Left cardiac atrium (tissue), 4 donors: ENCODE measurements at regions not wholly inside any gene's neighbourhood (a gene's known extent, or its start where the extent isn't known, plus 50 kb on each side); places are given as distances from the start of the nearest gene placed in this dataset.
"Not testable (repeated sequence)": the region's sequence is repeated elsewhere in the genome, so short reads cannot be mapped to it uniquely, and the experiment has no call there.

Experiments used
- ATAC-seq, 2 donors: fragments of 200-7000 bp; cut with Tn5 transposase; one replicate each; pipeline ENCODE4 v1.9.1; 2020; ENCODE audit warnings: mild to moderate bottlenecking in 2 of 2, moderate library complexity in 2 of 2
- DNase-seq: peaks from one replicate; pipeline ENCODE4 v3.0.0-alpha.2; 2020
- intact Hi-C, 2 donors: fragments of 100-400 bp; cut with DNase I; formaldehyde crosslinking; loops; one replicate each; pipeline versions ENCODE4 v1.14.1 to v1.15.1; 2022 to 2023
- donor health status: DM: no; HTN: yes; CAD: no.
- donor health status: DM: no; HTN: yes; CAD: no; lungs with severe emphysema.
- donor health status: DM: yes; HTN: yes; CAD: no.
- donor health status: Dilated cardiomyopathy.

DNA sequence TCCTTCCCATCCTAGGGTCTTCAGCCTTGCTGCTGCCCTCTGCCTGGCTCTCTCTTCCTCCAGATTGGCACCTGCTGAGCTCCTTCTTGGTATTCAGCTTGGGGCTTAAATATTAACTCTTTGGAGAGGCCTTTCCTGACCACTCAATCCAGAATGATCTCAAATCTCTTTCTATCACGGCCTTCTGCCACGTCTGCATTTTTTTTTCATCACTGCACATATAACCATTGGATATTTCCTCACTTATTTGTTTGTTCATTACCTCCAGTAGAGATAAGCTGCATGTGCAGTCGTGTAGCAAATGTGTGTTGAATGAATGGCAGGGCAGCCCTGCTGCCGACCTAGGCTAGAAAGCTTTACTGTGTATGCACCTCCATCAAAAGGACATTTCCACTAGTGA, 51.6 kb upstream of the MPP7 start:
- intact Hi-C loops: no loop called here
- ATAC-seq: no peak
- no peak for DNase-seq

- DNase-seq (no peak), ATAC-seq (no peak)
- intact Hi-C loops: no loop called here
Measured at GRCh38 chr10:28355376-28355775, 52.5 kb upstream of the MPP7 start.

GRCh38 chr10:28359334-28359733, 56.5 kb upstream of the MPP7 start:
- intact Hi-C loops: no loop called here
- ATAC-seq (no peak), DNase-seq (no peak)

- intact Hi-C loops: no loop called here
- DNase-seq: no peak
- ATAC-seq: no peak
Measured at GRCh38 chr10:28360175-28360574, 57.3 kb upstream of the MPP7 start.

- intact Hi-C loops: no loop called here
- DNase-seq (no peak), ATAC-seq (no peak)
Measured at GRCh38 chr10:28363376-28363775, 60.5 kb upstream of the MPP7 start.

GRCh38 chr10:28365840-28366239, 63.0 kb upstream of the MPP7 start:
- ATAC-seq: no peak
- intact Hi-C loops: no loop called here
- no peak for DNase-seq

DNA sequence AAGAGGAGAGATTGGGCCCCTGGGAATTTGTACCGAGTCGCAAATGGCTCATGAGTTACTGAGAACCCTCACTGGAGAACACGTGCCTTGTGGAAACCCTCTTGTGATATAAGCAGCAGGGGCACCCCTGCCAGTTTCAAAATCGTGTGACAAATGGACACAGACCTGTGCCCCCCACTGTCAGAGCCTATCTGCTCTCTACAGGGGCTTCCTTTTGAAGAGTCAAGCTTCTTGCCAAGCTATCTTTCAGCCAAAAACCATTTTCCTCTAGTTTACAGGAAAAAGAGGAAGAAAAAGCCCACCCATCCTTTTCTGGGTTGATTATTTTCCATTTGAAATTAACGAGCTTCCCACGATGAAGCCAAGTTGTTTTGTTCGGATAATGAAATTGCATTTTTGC, 64.1 kb upstream of the MPP7 start:
- DNase-seq (no peak), ATAC-seq (no peak)
- intact Hi-C loops: no loop called here

DNA sequence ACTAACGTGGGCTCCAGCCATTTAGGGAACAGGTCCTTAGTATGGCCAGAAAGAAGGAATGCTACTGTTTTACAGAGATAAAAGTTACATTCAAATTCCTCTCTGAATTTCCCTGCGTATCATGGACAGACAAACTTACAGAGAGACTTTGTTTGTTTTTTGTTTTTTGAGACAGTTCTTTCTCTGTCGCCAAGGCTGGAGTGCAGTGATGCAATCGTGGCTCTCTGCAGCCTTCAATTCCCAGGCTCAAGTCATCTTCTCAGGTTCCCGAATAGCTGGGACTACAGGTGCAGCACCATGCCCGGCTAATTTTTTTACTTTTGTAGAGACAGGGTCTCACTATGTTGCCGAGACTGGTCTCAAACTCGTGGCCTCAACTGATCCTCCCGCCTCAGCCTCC, 64.5 kb upstream of the MPP7 start:
- intact Hi-C loops: no loop called here
- DNase-seq (no peak), ATAC-seq (no peak)

DNA sequence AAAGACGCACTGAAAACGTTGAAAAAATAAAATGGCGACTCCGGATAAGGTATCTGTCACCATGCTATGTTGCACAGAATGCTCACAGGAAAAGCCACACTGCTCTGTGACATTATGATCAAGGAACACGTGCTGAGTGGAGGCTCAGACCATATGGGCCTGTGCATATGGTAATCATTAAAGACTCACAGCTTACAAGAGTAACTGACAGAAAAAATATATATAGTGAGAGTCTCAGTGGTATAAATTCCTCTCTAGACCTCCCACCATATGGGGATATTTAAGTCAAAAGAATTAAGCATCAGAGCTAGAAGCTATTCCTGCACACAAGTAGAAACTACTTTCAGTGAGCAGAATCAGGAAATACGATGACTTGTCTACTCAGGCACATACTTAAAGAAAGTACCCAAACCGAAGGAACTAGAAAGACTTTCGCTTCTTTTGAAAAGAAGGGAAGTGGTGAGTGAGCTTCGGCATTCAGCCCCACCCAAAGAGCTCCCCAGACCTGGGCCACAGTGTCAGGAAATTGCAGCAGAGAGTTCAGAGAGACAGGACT, 65.1 kb upstream of the MPP7 start:
- ATAC-seq (peak; percentile 47 to 62), DNase-seq (no peak)
- intact Hi-C loops: no loop called here

DNA sequence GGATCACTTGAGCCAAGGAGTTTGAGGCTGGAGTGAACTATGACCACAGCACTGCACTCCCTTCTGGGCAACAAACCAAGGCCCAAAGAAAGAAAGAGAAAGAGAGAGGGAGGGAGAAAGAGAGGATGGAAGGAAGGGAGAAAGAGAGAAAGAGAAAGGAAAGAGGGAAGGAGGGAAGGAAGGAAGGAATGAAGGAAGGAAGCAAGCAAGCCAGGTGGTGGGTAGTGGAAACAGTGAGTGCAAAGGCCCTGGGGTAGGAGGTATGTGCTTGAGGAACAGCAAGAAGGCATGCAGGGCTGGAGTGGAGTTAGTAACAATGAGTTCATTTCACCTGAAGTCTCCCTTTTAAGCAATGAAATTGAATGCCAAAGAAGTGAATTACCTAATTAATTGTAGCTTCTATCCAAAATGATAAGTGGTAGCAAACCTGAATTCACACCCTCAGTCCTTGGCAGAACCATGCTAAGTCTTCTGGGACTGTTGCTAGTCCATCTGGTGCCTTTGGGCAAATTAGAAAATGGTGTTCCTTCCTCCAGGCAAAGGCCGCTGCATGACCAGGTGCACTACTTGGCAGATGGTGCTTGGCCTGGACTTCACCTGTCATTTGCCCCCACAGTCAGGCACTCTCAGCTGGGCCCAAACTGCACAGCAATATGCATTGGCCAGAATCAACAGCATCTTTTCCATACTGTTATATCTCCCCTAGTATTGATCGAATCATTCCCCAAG, 67.4 kb upstream of the MPP7 start:
- intact Hi-C loops: no loop called here
- DNase-seq (no peak), ATAC-seq (no peak)

DNA sequence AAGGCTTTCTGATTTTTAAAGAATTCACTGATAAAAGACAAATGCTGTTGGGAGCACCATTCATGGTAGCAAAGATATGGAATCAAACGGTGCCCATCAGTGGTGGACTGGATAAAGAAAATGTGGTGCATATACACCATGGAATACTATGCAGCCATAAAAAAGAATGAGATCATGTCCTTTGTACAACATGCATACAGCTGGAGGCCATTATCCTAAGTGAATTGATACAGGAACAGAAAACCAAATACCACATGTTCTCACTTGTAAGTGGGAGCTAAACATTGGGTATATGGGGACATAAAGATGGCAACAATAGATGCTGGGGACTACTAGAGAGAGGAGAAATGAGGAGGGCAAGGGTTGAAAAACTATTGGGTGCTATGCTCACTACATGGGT, 68.8 kb upstream of the MPP7 start:
- intact Hi-C loops, DNase-seq, ATAC-seq: not testable (repeated sequence)

- ATAC-seq (no peak), DNase-seq (no peak)
- intact Hi-C loops: no loop called here
Measured at GRCh38 chr10:28374036-28374435, 71.2 kb upstream of the MPP7 start.

GRCh38 chr10:28375399-28376354, 72.8 kb upstream of the MPP7 start:
- DNase-seq (no peak), ATAC-seq (peak; percentile 50 to 97)
- intact Hi-C loops: no loop called here

GRCh38 chr10:28378986-28379585, 76.2 kb upstream of the MPP7 start:
- DNase-seq (no peak), ATAC-seq (no peak)
- intact Hi-C loops: no loop called here

- ATAC-seq: no peak
- DNase-seq: no peak
- intact Hi-C loops: loop anchor here (5.0 to 10.0 kb wide), 3 partner anchors 129 to 827 kb away; partner anchors contain the start of gene MKX (in 1 of the 2)
Measured at GRCh38 chr10:28381466-28381865, 78.6 kb upstream of the MPP7 start.

DNA sequence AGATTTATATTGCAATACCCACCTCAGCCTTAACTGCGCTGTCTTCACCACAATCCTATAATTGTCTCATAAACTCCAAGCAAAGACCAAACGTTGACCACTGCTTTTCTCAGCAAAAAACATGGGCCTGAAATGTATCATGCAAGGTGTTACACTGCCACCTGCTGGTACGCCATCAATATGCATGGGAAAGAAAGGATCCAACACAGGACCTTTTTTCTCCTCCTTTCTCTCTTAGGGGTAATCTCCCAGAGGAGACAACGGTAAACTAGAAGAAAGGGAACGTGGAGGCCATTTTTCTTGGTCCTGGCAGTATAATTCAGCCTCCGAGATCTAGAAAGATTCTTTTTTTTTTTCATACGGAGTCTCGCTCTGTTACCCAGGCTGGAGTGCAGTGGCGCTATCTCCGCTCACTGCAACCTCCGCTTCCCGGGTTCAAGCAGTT, 79.1 kb upstream of the MPP7 start:
- DNase-seq (peak; percentile 81), ATAC-seq (peak; percentile 97)
- intact Hi-C loops: loop anchor here (2.0 to 10.0 kb wide), 4 partner anchors 130 to 827 kb away; partner anchors contain the start of gene MKX (in 1 of the 2)

DNA sequence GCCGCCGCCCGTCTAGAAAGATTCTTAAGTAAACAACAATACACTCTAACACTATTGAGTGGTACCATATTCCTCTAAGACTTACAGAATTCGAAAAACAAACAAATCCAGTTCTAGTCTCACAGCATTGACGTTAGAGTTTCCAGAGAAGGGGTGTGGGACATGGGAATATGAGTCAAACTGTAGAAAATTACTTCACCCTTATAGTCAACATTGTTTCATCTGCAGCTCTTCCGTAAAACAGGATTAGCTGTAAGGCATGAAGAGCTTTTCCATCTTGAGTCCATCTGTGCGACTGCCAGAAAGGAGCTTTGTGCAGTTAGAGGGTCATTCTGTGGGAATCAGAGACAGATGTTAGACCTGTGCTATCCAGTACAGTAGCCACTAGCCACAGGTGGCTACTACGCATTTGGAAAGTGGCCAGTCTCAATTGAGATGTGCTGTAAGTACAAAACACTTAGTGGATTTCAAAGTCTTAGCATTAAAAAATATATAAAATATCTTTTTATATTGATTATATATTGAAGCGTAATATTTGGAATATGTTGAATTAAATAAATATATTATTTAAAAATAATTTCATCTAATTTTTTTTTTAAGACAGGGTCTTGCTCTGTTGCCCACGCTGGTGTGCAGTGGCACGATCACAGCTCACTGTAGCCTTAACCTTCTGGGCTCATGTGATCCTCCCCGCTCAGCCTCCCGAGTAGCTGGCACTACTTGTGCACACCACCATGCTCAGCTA, 79.8 kb upstream of the MPP7 start:
- intact Hi-C loops: loop anchor here (2.0 to 10.0 kb wide), 4 partner anchors 130 to 828 kb away; partner anchors contain the start of gene MKX (in 1 of the 2)
- DNase-seq (no peak), ATAC-seq (no peak)

- ATAC-seq (no peak), DNase-seq (no peak)
- intact Hi-C loops: loop anchor here (2.0 to 10.0 kb wide), 4 partner anchors 82 to 830 kb away; partner anchors contain the start of genes MKX (in 1 of the 2) and MPP7 (in 1 of the 2)
Measured at GRCh38 chr10:28384557-28384956, 81.7 kb upstream of the MPP7 start.
